Gastroesophageal sphincter (tissue), 3 donors: ENCODE measurements at regions not wholly inside any gene's neighbourhood (a gene's known extent, or its start where the extent isn't known, plus 50 kb on each side); places are given as distances from the start of the nearest gene placed in this dataset.

ENCODE experiments used
- CTCF ChIP-seq, 4 experiments: fragments of 200-600 bp in 2 of 4; fragments of 450-650 bp in 2 of 4; sonication (generic) in 1 of 4; IDR thresholded peaks; one replicate each; pipeline ENCODE4 v1.5.1; 2017 to 2019; ENCODE audit warnings: antibody characterized with exemption in 4 of 4, mild to moderate bottlenecking in 2 of 4, moderate library complexity in 2 of 4
- EP300 ChIP-seq: sonication (generic); formaldehyde crosslinking; IDR thresholded peaks from one replicate; pipeline ENCODE4 v1.6.1; 2017; ENCODE audit warnings: antibody characterized with exemption, mild to moderate bottlenecking
- POLR2A ChIP-seq, 2 donors: fragments of 450-650 bp; IDR thresholded peaks; one replicate each; pipeline ENCODE4 v1.6.1; 2017; ENCODE audit warnings: antibody characterized with exemption in 2 of 2, mild to moderate bottlenecking in 2 of 2, moderate library complexity in 1 of 2

GRCh38 chr6:88276331-88276730 lies 110.2 kb upstream of the CNR1 start:
- TF ChIP-seq CTCF (IDR thresholded peaks at IDR 0.05) (no peak), EP300 (no peak), POLR2A (IDR thresholded peaks at IDR 0.05) (no peak)
